HG02943 (cell line): ENCODE measurements at regions not wholly inside any gene's neighbourhood (a gene's known extent, or its start where the extent isn't known, plus 50 kb on each side); places are given as distances from the start of the nearest gene placed in this dataset.
"Not testable (repeated sequence)": the region's sequence is repeated elsewhere in the genome, so short reads cannot be mapped to it uniquely, and the experiment has no call there.

Experiments used
- ATAC-seq: cut with Tn5 transposase; IDR thresholded peaks from one replicate; pipeline ENCODE4 v1.9.1; 2021; ENCODE audit warnings: mild to moderate bottlenecking, low read depth, moderate library complexity; ENCODE audit not compliant: unreplicated experiment

- ATAC-seq, result no peak
These were observed 436.0 kb downstream of the CNTNAP4 start for GRCh38 chr16:76713191-76713590.

- not testable (repeated sequence) for ATAC-seq
These were observed 439.1 kb downstream of the CNTNAP4 start for GRCh38 chr16:76716251-76716650.

- ATAC-seq, result no peak
These were observed 447.0 kb downstream of the CNTNAP4 start for GRCh38 chr16:76724181-76724580.

GRCh38 chr16:76729525-76729924, 452.3 kb downstream of the CNTNAP4 start:
- ATAC-seq, result no peak

GRCh38 chr16:76732894-76733293, 455.7 kb downstream of the CNTNAP4 start:
- no peak for ATAC-seq

GRCh38 chr16:76741623-76742022, 449.4 kb upstream of the MON1B start:
- ATAC-seq, result no peak

- ATAC-seq, result no peak
These were observed 442.3 kb upstream of the MON1B start for GRCh38 chr16:76748461-76749348.

GRCh38 chr16:76749780-76750375, 441.1 kb upstream of the MON1B start:
- no peak for ATAC-seq

- ATAC-seq, result no peak
These were observed 435.5 kb upstream of the MON1B start for GRCh38 chr16:76755496-76755895.

- ATAC-seq, result no peak
These were observed 434.6 kb upstream of the MON1B start for GRCh38 chr16:76756423-76756822.

GRCh38 chr16:76756951-76757350, 434.0 kb upstream of the MON1B start:
- no peak for ATAC-seq

GRCh38 chr16:76766538-76766937, 424.5 kb upstream of the MON1B start:
- no peak for ATAC-seq

- no peak for ATAC-seq
These were observed 422.7 kb upstream of the MON1B start for GRCh38 chr16:76768316-76768715.

GRCh38 chr16:76768948-76769347, 422.0 kb upstream of the MON1B start:
- no peak for ATAC-seq

- ATAC-seq, result no peak
These were observed 419.8 kb upstream of the MON1B start for GRCh38 chr16:76771216-76771615.

- no peak for ATAC-seq
These were observed 413.1 kb upstream of the MON1B start for GRCh38 chr16:76777721-76778465.

GRCh38 chr16:76780556-76780955, 410.4 kb upstream of the MON1B start:
- no peak for ATAC-seq

- ATAC-seq, result no peak
These were observed 406.5 kb upstream of the MON1B start for GRCh38 chr16:76784530-76784929.

GRCh38 chr16:76787394-76787793, 403.6 kb upstream of the MON1B start:
- ATAC-seq, result no peak

GRCh38 chr16:76791151-76791550, 399.8 kb upstream of the MON1B start:
- ATAC-seq, result no peak

GRCh38 chr16:76796416-76796815, 394.6 kb upstream of the MON1B start:
- no peak for ATAC-seq
